HepG2 (cell line): ENCODE measurements at regions not wholly inside any gene's neighbourhood (a gene's known extent, or its start where the extent isn't known, plus 50 kb on each side); places are given as distances from the start of the nearest gene placed in this dataset.
A peak's percentile ranks its signal among the peaks of the same experiment; 100 is the strongest.

Experiments used
- HMGXB3 ChIP-seq: sonication (generic); formaldehyde crosslinking; IDR thresholded peaks from 2 replicates; pipeline ENCODE4 v1.4.0; 2020; ENCODE audit warnings: missing genetic modification reagents, borderline replicate concordance
- KLF13 ChIP-seq: sonication (generic); formaldehyde crosslinking; IDR thresholded peaks from 2 replicates; pipeline ENCODE4 v1.4.0; 2020; ENCODE audit warnings: mild to moderate bottlenecking, missing genetic modification reagents
- LCORL ChIP-seq, 2 experiments: fragments of 450-650 bp in 1 of 2; sonication (generic) in 1 of 2; formaldehyde crosslinking in 1 of 2; IDR thresholded peaks; 2 replicates each; pipeline versions ENCODE4 v1.5.0 to v1.6.1; 2017 to 2020; ENCODE audit warnings: antibody characterized with exemption in 1 of 2, missing genetic modification reagents in 1 of 2
- MAF1 ChIP-seq: sonication (generic); formaldehyde crosslinking; IDR thresholded peaks from 2 replicates; pipeline ENCODE4 v1.5.0; 2020; ENCODE audit warnings: missing genetic modification reagents, borderline replicate concordance
- MYPOP ChIP-seq: sonication (generic); formaldehyde crosslinking; IDR thresholded peaks from 2 replicates; pipeline ENCODE4 v1.8.1; 2023; ENCODE audit warnings: mild to moderate bottlenecking, moderate library complexity, missing genetic modification reagents
- NR3C1 ChIP-seq: sonication (generic); formaldehyde crosslinking; IDR thresholded peaks from 2 replicates; pipeline ENCODE4 v1.4.0; 2020; ENCODE audit warnings: missing genetic modification reagents
- RBAK ChIP-seq: sonication (generic); formaldehyde crosslinking; IDR thresholded peaks from 2 replicates; pipeline ENCODE4 v1.5.1; 2020; ENCODE audit warnings: mild to moderate bottlenecking, missing genetic modification reagents
- SIX1 ChIP-seq: sonication (generic); formaldehyde crosslinking; IDR thresholded peaks from 2 replicates; pipeline ENCODE4 v1.4.0; 2020; ENCODE audit warnings: missing genetic modification reagents, borderline replicate concordance
- ZBTB44 ChIP-seq: sonication (generic); formaldehyde crosslinking; IDR thresholded peaks from 2 replicates; pipeline ENCODE4 v1.4.0; 2020; ENCODE audit warnings: missing genetic modification reagents
- ZC3H4 ChIP-seq: sonication (generic); formaldehyde crosslinking; IDR thresholded peaks from 2 replicates; pipeline ENCODE4 v1.4.0; 2020; ENCODE audit warnings: missing genetic modification reagents, borderline replicate concordance
- ZIK1 ChIP-seq: sonication (generic); formaldehyde crosslinking; IDR thresholded peaks from 2 replicates; pipeline ENCODE4 v1.5.0; 2020; ENCODE audit warnings: mild to moderate bottlenecking, low read depth, missing genetic modification reagents, borderline replicate concordance
- ZMYM2 ChIP-seq: sonication (generic); formaldehyde crosslinking; IDR thresholded peaks from 2 replicates; pipeline ENCODE4 v1.8.0; 2022; ENCODE audit warnings: mild to moderate bottlenecking, missing genetic modification reagents
- ZNF136 ChIP-seq: sonication (generic); formaldehyde crosslinking; IDR thresholded peaks from 2 replicates; pipeline ENCODE4 v1.8.1; 2022; ENCODE audit warnings: low read depth, mild to moderate bottlenecking, moderate library complexity, missing genetic modification reagents
- ZNF503 ChIP-seq: sonication (generic); formaldehyde crosslinking; IDR thresholded peaks from 2 replicates; pipeline ENCODE4 v1.4.0; 2020; ENCODE audit warnings: missing genetic modification reagents
- ZNF580 ChIP-seq: IDR thresholded peaks from 2 replicates; pipeline ENCODE4 v1.6.1; 2016; ENCODE audit warnings: low read depth, borderline replicate concordance
- ZNF598 ChIP-seq: sonication (generic); formaldehyde crosslinking; IDR thresholded peaks from 2 replicates; pipeline ENCODE4 v1.5.1; 2020; ENCODE audit warnings: mild to moderate bottlenecking, missing genetic modification reagents, borderline replicate concordance
- ZNF674 ChIP-seq: sonication (generic); formaldehyde crosslinking; IDR thresholded peaks from 2 replicates; pipeline ENCODE4 v1.5.0; 2020; ENCODE audit warnings: low read depth, mild to moderate bottlenecking, missing genetic modification reagents

- TF ChIP-seq HMGXB3 (CRISPR knock-in tag) (peak; percentile 75; the same call in 1 of the 2 replicates), ZNF136 (CRISPR knock-in tag) (no peak), MYPOP (peak; percentile 69), ZNF598 (CRISPR knock-in tag) (0 out of 2 replicates have a peak, but pooled peaks have one; percentile 42), ZMYM2 (CRISPR knock-in tag) (peak; percentile 76; the same call in 1 of the 2 replicates), RBAK (CRISPR knock-in tag) (peak; percentile 75; the same call in 1 of the 2 replicates), ZNF503 (CRISPR knock-in tag) (no peak), SIX1 (no peak; the same call in 1 of the 2 replicates), ZC3H4 (CRISPR knock-in tag) (peak; percentile 14; the same call in 1 of the 2 replicates), LCORL (IDR thresholded peaks at IDR 0.05) (no peak), LCORL (CRISPR knock-in tag; IDR thresholded peaks at IDR 0.05) (peak; percentile 99), KLF13 (peak; percentile 11; the same call in 1 of the 2 replicates), NR3C1 (CRISPR knock-in tag) (no peak), ZBTB44 (CRISPR knock-in tag) (no peak), MAF1 (no peak), ZNF674 (CRISPR knock-in tag) (no peak), ZIK1 (CRISPR knock-in tag) (peak; percentile 57; the same call in 1 of the 2 replicates), ZNF580 (CRISPR knock-in tag) (peak; percentile 60; the same call in 1 of the 2 replicates)
Measured at GRCh38 chr2:43018179-43019024, 208.0 kb downstream of the ZFP36L2 start (continued).
